HL-60 (cell line): ENCODE measurements at regions not wholly inside any gene's neighbourhood (a gene's known extent, or its start where the extent isn't known, plus 50 kb on each side); places are given as distances from the start of the nearest gene placed in this dataset.

ENCODE experiments used
- DNase-seq, 2 experiments: peaks; one replicate each; pipeline ENCODE4 v3.0.0-alpha.2; 2010 to 2020; ENCODE audit warnings: low read depth in 1 of 2, low spot score in 1 of 2
- H3K27ac ChIP-seq: fragments of 250-450 bp; sonication (Bioruptor Pico); replicated peaks from 2 replicates; pipeline ENCODE4 v1.5.1; 2020; ENCODE audit warnings: mild to moderate bottlenecking, moderate library complexity
- H3K27me3 ChIP-seq: fragments of 250-450 bp; sonication (Bioruptor Pico); 2 replicates; pipeline ENCODE4 v1.5.1; 2021; ENCODE audit warnings: mild to moderate bottlenecking, moderate library complexity; ENCODE audit not compliant: insufficient read depth, poor library complexity, severe bottlenecking
- H3K4me3 ChIP-seq: replicated peaks from 2 replicates; pipeline ENCODE4 v1.5.1; 2011; ENCODE audit warnings: mild to moderate bottlenecking, control low read depth, low read length; ENCODE audit not compliant: insufficient read depth
- CTCF ChIP-seq: IDR thresholded peaks from one replicate; pipeline ENCODE4 v1.5.1; 2011; ENCODE audit warnings: low read length, control low read depth, inconsistent platforms; ENCODE audit not compliant: insufficient read depth
- GABPA ChIP-seq: IDR thresholded peaks from 2 replicates; pipeline ENCODE4 v1.6.1; 2012; ENCODE audit warnings: low read depth
- POLR2AphosphoS5 ChIP-seq: IDR thresholded peaks from 2 replicates; pipeline ENCODE4 v1.6.1; 2012; ENCODE audit warnings: low read depth
- REST ChIP-seq: IDR thresholded peaks from 2 replicates; pipeline ENCODE4 v1.6.1; 2012; ENCODE audit warnings: low read depth; ENCODE audit not compliant: insufficient replicate concordance
- SPI1 ChIP-seq: IDR thresholded peaks from 2 replicates; pipeline ENCODE4 v1.6.1; 2012; ENCODE audit warnings: low read depth, mild to moderate bottlenecking, borderline replicate concordance

- Histone ChIP-seq H3K27me3 (no peaks in the 10 kb centered on the region), H3K4me3 (no peak overlapping the region), H3K27ac (no peak overlapping the region)
- no peak for TF ChIP-seq SPI1
- TF ChIP-seq GABPA, result no peak
- TF ChIP-seq POLR2AphosphoS5, result no peak
- TF ChIP-seq CTCF, result no peak
- no peak for TF ChIP-seq REST
- no peak for DNase-seq
Observed at GRCh38 chr13:75072891-75073290, 409.1 kb downstream of the TBC1D4 start.

- H3K27ac ChIP-seq, result no peak overlapping the region
- DNase-seq, result no peak
- no peak overlapping the region for H3K4me3 ChIP-seq
- no peaks in the 10 kb centered on the region for H3K27me3 ChIP-seq
- TF ChIP-seq CTCF (no peak), REST (no peak), GABPA (no peak), SPI1 (no peak), POLR2AphosphoS5 (no peak)
Observed at GRCh38 chr13:75072368-75072767, 409.6 kb downstream of the TBC1D4 start.

GRCh38 chr13:75071796-75072195, 410.2 kb downstream of the TBC1D4 start:
- DNase-seq, result no peak
- Histone ChIP-seq H3K4me3 (no peak overlapping the region), H3K27ac (no peak overlapping the region)

More at GRCh38 chr13:75071796-75072195, 410.2 kb downstream of the TBC1D4 start:
- H3K27me3 ChIP-seq, result no peaks in the 10 kb centered on the region
- TF ChIP-seq CTCF, result no peak
- no peak for TF ChIP-seq SPI1
- no peak for TF ChIP-seq POLR2AphosphoS5
- no peak for TF ChIP-seq REST
- no peak for TF ChIP-seq GABPA
